GM18498 (cell line): ENCODE measurements at regions not wholly inside any gene's neighbourhood (a gene's known extent, or its start where the extent isn't known, plus 50 kb on each side); places are given as distances from the start of the nearest gene placed in this dataset.
A peak's percentile ranks its signal among the peaks of the same experiment; 100 is the strongest.

ENCODE experiments used
- ATAC-seq: cut with Tn5 transposase; IDR thresholded peaks from one replicate; pipeline ENCODE4 v1.9.1; 2021; ENCODE audit warnings: mild to moderate bottlenecking, moderate library complexity; ENCODE audit not compliant: unreplicated experiment

DNA sequence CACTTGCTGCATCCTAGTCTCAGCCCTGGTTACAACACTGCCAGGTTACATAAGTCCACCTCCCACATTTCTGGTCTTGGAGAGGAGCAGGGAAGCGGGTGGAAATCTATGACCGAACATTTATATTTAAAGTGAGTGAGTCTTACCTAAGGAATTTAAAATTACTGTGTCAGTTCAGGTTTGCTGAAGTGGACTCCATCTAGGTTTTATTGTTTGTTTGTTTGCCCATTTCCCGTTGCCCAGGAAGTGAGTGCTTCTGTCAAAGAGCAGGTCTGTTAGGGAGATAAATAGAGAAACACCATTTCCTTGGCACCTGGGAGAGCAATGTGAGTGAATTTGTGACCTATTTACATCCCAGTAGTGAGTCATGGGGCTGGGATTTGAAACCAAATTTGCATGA is 179.5 kb downstream of the KIF4B start:
- no peak for ATAC-seq

DNA sequence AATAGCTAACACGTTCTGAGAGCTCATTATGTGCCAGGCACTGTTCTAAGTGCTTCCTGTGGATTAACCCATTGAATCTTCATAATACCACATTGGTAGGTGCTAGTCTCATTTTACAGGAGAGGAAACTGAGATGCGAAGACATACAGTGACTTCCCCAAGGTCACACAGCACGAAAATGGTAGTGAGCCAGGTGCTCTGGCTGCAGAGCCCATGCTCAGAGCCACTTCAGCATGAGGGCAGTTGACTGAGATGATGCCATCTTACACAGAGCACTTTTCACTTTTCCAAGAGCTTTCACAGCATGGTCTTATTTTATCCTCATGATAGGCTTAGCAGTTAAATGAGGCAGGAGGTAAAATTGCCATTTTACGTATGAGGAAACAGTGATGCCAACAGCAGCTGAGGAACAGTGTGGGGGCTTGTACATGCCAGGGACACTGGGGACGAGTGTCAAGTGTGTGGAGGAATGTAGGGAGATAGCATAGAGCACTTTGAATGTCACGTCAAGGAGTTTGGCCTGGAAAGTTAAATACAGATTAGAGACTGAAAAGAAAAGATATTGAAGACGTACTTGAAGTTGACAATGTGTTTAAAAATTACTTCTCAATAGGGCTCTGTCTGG is 180.0 kb downstream of the KIF4B start:
- no peak for ATAC-seq

DNA sequence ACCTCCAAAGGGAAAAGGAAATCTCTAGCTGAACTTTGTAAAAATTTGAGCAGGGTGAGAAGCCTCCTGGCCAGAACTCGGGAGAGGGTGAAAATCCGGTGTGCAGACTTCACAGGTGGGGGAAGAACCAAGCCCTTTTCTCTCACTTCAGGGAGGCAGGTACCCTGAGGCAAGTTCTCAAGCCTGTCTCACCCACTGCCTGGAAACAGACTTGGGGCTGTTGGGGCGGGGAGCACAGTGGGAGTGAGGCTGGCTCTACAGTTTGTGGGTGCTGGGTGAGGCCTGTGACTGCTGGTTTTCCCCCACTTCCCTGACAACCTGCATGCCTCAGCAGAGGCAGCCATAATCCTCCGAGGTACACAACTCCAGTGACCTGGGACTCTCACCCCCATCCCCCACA is 187.1 kb downstream of the KIF4B start:
- ATAC-seq, result no peak

DNA sequence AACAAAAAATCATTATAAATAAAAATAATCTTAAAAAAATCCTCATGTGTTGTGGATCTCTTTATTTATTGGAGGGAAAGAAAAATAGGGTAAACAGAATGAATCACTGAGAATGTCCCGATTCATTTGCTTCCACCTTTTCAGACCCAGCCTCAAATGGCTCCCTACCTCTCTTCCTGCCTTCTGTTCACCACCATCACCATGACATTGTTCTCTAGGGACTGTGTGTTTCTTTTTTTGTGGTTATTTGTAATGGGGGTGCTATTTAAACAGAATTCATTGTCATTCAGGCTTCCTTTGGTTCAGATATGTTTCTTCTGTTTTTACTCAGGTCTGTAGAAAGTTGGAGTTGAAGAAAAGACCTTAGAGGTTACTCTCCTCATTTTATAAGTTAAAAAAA is 198.2 kb downstream of the KIF4B start:
- ATAC-seq, result no peak

DNA sequence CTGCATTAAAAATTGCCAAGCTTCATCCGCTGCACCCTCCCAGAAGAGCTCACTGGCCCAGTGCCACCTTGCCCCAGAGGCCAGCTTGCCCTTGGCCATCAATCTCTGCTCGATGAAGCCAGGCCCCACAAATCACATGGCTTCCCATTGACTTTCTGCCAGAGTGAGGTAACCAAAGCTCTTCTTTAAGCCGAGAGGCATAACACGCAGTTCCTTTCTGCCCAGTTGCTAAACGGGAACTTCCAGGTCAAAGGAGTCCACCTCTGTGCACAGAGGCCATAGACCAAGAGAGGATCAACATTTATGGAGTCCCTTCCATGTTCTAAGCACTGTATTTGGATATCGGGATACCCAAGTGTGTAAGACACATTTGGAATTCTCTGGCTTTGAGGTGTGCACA is 208.8 kb downstream of the KIF4B start:
- ATAC-seq, result no peak

DNA sequence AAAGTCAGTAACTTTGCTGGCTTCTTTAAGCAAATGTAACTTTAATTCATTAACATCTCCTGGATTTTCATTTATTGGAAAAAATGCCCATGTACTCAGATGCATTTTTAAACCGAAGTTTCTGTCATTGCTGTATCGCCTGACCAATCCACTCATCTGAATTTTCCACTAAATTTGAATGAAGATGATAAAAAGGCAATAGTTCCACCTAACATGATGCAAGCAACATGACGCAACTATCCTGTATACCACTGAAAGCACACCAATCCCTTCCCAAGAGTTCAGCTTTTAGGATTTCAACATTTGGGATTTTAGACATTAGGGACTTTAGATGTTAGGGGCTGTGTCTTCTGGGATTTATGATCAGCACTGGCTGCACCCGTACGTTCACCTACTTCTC is 215.6 kb downstream of the KIF4B start:
- no peak for ATAC-seq

DNA sequence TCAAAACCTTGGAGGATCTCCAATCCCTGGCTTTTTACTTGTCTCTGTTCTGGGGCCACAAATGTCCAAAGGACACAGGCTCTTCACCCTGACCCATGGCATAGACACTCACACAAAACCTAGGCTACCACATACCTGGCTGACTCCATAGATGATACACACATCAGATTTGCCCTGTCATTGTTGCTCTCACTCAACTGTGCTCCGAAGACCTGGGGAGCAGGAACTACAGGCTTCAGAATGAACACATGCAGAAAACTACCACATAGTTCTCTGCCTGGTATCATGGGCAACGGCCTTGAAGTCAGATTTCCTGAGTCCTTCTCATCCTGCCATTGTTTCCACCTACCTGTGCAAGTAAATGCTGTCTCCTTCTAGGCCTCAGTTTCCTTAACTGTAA is 226.2 kb downstream of the KIF4B start:
- ATAC-seq, result no peak

DNA sequence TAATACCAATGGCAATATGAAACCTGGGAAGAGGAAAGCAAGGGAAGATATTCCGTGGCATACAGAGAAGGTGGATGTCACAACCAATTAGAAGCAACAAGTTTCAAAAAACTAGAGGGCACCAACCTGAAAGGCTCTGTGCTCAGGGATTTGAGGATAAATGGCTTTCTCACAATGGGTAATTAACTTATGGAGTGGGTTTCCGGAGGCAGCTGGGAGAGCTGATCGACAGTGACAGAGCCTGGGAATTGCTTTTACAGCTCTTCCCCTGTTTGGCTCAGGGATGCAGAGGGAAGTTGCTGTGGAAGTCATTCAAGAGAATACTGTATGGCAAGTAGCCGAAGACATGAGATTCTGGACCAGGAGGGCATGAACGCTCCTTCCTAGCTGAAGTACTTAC is 237.0 kb downstream of the KIF4B start:
- ATAC-seq, result no peak

DNA sequence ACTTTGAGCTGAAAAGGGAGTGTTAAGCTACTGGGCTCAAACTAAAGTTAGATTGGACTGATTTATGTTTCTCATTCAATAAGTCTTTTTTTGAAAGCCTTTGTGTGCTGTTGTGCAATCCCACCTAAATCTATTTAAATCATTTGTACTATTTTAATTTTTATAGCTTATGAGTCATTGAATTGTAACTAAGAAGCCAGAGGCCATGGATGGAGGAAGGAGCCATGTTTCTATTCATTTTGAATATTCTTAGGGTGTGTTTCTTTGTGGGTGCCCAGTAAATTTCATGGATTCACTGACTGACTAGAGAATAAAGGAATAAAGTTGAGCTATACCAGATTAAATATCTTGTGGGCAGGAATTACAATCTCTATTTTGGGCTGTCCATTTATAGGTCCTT is 238.5 kb downstream of the KIF4B start:
- no peak for ATAC-seq

DNA sequence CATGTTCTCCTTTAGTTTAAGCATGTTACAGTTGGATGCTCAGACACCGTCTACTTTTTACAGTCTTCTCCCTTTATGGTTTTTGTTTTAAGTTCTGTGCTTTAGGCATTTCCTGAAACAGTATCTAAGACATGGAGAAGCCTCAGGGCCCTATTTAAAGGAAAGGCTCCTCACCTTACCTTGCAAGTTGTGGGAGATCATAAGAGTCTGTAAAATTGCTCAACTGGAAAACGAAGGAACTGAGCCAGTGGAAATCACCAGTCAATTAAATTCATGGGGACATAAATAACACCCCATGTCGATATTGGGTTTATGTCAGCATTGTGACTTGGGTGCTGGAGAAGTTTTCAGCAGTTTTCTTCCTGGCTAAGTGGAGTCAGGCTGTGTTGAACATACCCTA is 239.2 kb downstream of the KIF4B start:
- no peak for ATAC-seq

DNA sequence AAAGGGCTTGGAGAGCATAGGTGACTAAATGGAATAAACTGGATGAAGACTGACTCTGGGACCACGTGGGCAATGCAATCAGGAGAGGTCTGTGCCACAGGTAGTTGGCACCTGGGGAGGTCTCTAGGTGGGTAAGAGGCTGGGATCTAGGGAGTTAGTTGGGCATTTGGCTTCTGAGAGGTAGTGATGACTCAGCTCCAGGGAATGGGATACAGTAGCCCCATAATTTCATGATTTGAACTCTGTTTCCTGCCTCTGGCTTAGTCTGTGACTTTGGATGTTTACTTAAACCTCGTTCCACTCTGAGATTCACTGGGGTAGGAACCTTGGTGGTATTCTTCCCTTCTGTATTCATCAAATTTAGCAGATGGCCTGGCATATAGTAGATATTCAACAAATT is 240.8 kb downstream of the KIF4B start:
- ATAC-seq, result no peak

DNA sequence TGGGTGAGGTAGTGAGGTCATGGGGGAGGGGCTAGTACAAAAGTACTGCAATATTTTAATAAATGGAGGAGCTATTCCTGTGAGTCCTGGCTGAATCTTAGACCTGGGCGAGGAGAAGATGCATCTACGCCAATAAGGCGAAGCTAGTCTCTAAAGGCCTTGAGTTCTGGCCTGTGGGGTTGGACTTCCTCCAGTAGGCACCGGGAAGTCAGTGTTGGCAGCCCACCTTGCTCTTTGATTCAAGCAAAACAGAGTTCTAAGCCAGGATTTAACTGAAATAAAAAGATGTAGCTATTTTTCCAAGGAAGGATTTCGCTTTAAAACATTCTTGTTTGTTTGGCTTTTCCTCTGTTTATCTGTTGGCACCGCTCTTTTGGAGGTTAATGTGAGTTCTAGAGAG is 244.6 kb downstream of the KIF4B start:
- ATAC-seq, result no peak

DNA sequence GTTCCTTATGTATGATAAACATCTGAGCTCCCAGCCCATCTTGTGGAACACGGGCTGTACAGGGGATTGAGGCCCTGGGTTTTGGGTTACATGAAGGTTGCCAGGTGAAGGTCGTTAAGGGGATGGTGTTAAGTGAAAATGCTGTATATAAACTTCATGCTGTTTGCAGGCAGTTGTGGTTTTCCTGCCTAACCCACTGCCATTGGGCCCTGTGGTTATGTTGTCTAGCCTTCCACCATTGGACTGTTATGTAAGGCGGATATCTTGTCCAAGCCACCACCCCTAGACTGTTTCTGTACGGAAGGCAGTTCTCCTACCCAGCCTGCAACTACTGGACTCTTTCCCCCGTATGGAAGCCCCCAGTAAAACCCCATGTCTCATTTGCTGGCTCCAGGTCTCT is 246.1 kb downstream of the KIF4B start:
- ATAC-seq, result no peak

DNA sequence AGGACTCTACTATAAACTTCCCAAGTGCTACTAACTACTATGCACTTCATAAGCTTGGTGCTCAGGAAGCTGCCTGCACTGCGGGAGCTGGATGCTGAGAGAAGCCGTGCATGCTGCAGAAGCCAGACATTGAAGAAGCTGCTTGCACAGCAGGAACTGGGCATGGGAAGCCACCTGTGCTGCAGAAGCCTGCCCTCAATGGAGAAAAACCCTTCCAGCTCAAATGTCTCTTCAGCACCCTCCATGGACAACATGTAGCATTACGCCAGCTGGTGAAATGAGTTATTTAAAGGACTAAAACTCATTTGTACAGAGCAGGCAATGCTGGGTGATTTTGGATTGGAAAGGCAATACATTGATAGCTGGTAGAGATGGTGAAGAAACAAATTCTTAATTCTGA is 247.2 kb downstream of the KIF4B start:
- ATAC-seq, result peak; percentile 65

DNA sequence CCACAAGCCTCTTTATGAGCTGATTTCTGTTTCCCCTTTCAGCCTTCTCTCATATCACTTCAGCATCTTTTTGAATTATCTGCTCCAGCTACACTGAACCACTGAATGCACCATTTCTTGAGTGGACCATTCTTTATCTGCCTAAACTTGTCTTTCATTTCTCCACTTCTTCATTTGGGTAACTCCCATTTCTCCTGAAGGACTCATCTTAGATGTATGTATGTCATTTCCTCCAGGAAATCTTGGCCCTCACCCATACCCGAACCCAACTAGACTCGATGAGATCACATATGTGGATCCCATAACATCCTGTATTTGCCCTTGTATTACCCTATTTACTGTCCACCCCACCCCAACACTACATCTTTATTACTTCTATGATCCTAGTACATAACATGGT is 249.8 kb downstream of the KIF4B start:
- ATAC-seq, result no peak

DNA sequence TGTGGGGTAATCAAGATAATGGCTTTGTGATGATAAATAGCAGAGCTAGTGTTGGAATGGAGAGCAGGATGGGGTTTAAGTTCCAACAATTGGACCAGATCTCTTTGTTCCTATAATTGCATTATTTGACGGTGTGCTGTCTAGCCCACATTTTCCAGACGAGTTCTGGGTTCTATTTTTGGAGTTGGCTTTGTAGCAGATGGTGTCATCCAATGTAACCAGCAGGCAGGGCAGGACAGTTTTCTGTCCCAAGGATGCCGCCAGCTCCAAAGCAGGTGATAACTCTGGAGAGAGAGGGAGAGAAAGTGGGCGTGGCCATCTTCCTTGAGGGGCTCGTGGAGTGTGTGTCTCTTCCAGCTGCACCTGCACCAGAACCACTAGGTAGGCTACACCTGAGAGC is 251.3 kb downstream of the KIF4B start:
- ATAC-seq, result no peak

DNA sequence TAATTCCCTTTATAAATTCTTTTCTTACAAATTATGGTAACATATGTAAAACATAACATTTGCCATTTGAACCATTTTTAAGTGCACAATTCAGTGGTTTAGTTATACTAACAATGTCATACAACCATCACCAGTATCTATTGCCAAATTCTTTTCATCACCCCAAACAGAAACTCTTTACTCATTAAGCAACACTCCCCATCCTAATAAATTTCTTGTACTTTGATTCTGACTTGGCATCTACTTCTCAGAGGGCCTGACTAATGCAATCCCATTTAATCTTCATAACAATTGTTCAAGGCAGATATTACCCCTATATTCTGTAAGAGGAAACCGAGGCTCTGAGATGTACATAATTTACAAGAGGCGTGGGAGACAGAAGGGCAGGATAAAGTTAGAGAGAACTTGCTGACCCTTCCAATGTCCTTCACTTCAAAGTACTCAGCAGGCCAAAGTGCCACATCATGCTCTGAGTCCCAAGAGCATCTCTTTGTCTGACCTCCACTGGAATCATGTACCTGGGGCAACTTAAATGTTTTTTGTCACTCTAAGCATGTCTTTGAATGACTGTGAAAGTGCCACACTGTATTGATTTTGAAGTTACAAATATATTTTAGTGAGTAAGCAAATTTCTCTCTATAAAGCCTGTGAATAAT is 255.3 kb downstream of the KIF4B start:
- ATAC-seq, result no peak

DNA sequence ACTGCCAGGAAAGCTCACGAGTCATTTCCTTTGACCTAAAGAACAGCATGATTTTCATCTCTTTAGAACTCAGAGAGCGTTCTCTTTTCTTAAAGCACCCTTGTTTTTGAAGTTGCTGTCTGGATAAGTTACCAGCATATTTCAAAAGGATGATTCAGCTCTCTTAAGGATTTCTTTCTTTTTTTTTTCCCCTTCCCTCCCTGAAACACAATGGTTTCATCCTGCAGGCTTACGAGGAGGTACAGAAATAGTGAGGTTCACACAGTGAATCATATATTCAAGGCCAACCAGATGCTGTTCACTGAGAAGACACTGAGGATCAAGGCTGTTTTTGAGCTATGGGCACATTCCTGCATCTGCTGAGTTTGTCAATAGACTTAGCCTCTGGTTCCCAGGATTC is 257.2 kb downstream of the KIF4B start:
- ATAC-seq, result no peak

DNA sequence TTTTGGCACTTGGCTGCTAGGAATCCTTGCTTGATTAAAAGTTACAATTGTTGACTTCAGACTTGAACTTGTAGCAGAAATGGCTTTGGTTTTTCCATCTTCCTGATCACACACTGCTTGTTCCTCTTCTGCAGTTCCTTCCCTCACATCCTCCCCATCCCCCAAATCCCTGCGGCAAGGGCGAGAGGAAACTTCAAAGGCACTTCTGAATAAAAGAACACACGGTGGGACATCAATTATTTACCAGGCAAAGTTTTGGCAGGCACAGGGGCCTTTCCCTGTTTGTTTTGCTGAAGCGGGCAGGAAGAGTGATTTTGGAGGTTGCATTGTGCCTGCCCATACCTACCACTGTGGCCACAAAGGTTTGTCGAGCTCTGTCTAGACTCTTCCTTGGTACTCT is 260.9 kb downstream of the KIF4B start:
- ATAC-seq, result no peak

DNA sequence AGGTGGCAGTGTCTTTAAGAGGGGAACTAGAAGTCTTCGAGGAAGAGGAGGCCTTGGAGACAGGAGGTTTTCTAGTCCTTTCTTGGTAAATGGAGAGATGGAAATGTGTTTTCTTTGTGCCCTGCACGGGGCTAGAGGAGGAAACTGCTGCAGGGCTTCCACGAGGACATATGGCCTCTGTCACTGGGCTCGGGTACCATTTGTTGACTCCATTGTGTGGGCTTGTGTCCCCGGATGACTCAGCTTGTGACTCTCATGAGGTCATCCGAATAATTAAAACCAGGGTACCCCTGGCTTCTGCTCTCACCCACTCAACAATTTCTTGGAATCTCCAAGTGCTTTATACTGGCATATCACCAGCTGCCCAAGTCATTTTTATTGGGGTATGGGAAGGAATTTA is 261.7 kb downstream of the KIF4B start:
- no peak for ATAC-seq

DNA sequence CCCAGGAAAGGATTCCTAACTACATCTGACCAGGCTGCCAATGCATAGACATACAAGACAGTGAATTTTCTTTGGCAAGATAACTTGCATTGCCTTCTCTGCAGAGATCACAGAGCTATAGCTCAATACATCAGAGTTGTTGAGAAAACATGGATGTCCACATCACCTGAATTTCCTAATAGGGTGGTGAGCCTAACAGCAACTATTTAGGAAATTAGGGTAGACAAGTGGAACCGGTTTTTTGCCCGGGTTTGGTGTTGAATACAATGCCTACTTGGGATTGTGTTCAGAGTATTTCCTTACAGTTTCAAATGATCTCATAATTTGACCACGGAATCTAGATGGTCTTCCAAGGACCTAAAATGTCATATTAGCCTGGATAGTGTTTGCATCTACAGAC is 262.7 kb downstream of the KIF4B start:
- ATAC-seq, result no peak

DNA sequence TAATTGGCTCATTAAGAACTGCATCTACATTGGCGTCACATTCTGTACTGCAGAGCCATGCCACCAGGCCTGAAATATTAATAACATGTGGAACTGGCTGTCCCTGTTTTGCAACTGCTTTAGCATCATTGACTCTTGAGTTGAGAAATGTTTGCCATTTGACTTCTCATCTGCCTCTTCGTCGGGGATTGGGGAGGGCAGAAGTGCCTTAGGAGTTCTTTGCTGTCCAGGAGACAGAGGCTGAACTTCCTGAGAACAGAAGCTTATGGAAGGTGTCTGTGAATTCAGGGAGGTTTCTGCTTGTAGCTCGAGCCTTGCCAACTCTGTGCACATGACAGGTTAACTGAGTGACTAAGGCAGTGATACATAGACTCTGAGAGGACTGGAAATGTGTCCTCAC is 265.0 kb downstream of the KIF4B start:
- no peak for ATAC-seq

DNA sequence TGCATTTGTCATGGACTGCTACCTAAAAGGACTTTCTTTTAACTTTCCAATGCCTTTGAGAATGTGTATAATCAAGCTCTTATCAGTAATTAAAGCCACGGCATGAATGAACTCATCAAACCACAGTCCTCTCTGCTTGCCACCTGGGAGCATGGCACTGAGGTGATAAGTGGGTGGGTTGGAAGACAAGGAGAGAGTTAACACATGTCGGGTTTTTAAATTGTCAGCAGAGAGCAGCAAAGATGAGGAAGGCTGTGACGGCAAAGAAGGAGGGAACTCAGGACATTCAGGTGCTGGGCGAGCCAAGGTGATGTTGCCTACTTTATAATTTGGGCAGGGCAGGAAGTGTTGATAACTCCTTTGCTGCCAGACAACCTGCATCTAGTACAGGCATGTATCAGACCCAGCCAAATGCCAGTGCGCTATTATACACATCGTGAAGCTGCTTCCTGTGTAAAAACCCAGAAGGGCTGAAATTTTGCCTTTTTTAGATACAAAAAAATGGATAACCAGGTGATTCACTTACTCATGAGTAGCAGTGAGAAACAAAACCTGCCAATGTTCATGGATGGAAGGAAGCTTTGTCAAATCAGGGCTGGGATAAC is 269.1 kb downstream of the KIF4B start:
- ATAC-seq, result no peak
